ENCODE measurements at regions not wholly inside any gene's neighbourhood (a gene's known extent, or its start where the extent isn't known, plus 50 kb on each side); places are given as distances from the start of the nearest gene placed in this dataset.

DNA sequence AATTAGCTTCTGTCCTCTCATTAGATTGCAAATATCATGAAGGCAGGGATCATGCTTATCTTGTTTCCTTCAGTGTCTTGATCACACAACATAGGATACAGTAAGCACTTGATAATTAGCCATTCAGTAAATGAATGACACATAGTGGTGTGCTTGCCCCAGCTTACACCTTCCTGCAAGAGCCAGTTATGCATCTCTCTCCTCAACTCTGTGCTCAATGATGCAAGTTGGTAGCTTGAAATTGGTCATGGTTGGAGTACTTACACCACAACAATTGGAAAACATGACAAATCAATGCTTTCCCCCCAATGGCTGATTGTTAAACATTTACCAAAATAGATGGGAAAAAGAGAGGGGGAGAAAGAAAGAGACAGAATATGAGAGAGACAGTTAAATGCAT, 129.2 kb downstream of the NUF2 start:
- TF ChIP-seq POLR2A (IDR thresholded peaks at IDR 0.05), result no peak
- TF ChIP-seq, protein P1, sequence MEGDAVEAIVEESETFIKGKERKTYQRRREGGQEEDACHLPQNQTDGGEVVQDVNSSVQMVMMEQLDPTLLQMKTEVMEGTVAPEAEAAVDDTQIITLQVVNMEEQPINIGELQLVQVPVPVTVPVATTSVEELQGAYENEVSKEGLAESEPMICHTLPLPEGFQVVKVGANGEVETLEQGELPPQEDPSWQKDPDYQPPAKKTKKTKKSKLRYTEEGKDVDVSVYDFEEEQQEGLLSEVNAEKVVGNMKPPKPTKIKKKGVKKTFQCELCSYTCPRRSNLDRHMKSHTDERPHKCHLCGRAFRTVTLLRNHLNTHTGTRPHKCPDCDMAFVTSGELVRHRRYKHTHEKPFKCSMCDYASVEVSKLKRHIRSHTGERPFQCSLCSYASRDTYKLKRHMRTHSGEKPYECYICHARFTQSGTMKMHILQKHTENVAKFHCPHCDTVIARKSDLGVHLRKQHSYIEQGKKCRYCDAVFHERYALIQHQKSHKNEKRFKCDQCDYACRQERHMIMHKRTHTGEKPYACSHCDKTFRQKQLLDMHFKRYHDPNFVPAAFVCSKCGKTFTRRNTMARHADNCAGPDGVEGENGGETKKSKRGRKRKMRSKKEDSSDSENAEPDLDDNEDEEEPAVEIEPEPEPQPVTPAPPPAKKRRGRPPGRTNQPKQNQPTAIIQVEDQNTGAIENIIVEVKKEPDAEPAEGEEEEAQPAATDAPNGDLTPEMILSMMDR (IDR thresholded peaks at IDR 0.05), result no peak

All from prostate gland (tissue), 2 donors.